Activated T-cell treated with anti-CD3 and anti-CD28 coated beads, Interleukin-2, amount 50 U/mL, for 1 hour (primary cell): ENCODE measurements at regions not wholly inside any gene's neighbourhood (a gene's known extent, or its start where the extent isn't known, plus 50 kb on each side); places are given as distances from the start of the nearest gene placed in this dataset.
"Not testable (repeated sequence)": the region's sequence is repeated elsewhere in the genome, so short reads cannot be mapped to it uniquely, and the experiment has no call there.

ENCODE experiments used
- DNase-seq: peaks from one replicate; pipeline ENCODE4 v3.0.0-alpha.2; 2020

GRCh38 chr7:69395061-69395714, 203.1 kb upstream of the AUTS2 start:
- no peak for DNase-seq

- no peak for DNase-seq
These were observed 199.3 kb upstream of the AUTS2 start for GRCh38 chr7:69398986-69399385.

DNA sequence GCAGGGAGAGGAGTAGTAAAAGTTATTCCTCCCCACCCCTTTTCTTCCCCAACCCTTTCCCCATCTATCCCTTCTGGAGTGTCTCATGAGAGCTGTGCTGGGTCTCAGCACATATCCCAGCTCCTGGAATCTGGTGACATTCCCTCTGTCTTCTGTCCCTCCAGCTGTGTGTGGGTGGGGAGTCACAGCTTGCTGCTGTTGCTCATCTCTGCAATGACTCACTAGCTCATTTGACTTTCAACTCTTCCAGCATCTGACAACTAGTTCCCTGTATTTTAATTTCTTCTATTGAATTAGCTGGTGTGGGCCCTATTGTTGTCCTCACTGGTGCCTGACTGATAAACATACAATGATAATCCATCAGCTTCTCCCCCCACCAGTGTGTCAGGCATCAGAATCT, 198.9 kb upstream of the AUTS2 start:
- no peak for DNase-seq

- no peak for DNase-seq
These were observed 195.6 kb upstream of the AUTS2 start for GRCh38 chr7:69402696-69403095.

- no peak for DNase-seq
These were observed 195.1 kb upstream of the AUTS2 start for GRCh38 chr7:69403169-69403568.

DNA sequence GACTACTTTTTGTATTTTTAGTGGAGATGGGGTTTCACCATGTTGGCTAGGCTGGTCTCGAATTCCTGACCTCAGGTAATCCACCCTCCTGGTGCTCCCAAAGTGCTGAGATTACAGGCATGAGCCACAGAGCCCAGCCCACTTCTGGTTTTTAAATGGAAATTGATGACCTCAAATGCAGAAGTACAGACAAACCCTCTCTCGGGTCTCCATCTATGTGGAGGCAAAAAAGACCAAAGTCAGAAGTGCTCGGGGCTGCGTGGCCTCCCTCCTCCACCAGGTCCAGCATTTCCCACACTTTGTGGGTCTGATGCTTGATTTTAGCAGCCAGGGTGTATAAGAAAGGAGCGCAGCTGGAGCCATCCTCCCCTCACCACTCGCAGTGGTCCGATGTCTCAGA, 187.3 kb upstream of the AUTS2 start:
- no peak for DNase-seq

GRCh38 chr7:69411466-69411865, 186.8 kb upstream of the AUTS2 start:
- DNase-seq, result no peak

DNA sequence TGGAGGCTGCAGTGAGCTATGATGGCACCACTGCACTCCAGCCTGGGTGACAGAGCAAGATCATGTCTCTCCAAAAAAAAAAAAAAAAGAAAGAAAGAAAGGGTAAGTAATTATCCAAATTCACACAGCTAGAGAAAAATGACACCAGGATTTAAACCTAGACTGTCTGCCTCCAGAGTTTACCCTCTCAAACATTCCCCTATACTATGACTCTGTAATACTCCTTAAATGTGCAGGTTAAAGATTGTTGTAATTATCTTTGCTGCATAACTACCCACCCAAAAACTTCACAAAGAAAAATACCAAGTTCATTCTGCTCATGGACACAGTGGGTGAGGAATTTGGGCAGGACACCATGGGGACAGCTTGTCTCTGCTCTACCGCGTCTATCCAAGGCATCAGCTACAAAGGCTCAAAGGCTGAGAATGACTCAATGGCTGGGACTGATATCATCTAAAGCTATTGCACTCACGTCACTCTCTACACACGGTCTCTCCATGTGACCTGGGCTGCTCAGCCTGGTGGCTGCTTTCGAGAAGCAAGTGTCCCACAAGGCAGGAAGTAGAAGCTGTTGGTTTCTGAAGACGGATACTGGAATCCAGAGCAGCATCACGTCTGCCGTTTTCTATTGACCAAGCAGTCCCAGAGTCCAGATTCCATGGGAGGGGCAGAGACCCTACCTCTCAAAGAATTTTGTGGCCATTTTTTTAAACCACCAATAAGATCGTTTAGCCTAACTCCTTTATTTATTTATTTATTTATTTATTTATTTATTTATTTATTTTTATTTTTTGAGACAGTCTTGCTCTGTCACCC, 185.7 kb upstream of the AUTS2 start:
- DNase-seq, result no peak

- DNase-seq, result no peak
These were observed 183.7 kb upstream of the AUTS2 start for GRCh38 chr7:69414555-69414954.

GRCh38 chr7:69418869-69419670, 179.2 kb upstream of the AUTS2 start:
- DNase-seq, result no peak

- no peak for DNase-seq
These were observed 178.3 kb upstream of the AUTS2 start for GRCh38 chr7:69419934-69420333.

DNA sequence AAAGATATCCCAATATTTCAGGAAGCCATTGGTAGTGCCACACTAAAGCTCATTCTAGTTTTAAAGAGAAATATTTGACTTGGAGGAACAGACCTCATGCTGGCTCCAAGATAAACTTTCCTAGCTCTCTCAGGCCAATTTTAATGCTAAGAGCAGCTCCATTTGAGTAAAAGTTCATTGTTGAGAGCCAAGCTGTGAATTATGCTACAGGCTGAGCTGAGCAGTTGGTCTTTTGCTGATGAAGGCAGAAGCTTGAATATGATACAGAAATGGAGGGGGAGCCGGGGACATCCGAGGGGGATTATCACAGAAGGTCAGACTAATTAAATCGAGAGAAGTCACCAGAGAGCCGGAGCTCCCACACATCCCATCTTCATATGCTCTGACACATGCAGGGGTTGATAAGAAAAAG, 175.7 kb upstream of the AUTS2 start:
- no peak for DNase-seq

DNA sequence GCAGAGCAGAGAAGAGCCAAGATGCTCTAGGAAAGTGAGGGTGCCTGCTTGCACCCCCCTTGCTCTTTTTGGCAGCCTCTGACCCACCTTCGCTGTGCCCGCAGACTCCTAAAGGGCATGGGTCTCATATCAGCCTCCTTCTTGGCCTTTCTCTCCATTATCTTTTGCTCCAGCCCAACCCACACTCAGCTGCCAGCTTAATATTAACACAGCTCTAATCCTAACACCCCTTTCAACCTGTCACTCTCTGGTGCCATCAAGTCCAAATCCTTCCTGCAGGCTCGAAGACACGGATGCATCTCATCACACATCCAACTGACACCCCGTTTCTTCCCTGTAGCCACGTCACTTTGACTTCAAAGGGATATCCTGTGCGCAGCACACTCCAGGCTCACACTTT, 171.6 kb upstream of the AUTS2 start:
- DNase-seq, result no peak

DNA sequence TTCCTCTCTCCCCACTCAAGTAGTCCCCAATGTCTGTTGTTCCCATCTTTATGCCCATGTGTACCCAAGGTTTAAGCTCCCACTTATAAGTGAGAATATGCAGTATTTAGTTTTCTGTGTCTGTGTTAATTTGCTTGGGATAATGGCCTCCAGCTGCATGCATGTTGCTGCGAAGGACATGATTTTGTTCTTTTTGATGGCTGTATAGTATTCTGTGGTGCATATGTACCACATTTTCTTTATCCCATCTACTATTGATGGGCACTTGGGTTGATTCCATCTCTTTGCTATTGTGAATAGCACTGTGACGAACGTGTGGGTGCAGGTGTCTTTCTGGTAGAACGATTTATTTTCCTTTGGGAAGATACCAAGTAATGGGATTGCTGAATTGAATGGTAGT, 170.2 kb upstream of the AUTS2 start:
- no peak for DNase-seq

- no peak for DNase-seq
These were observed 168.3 kb upstream of the AUTS2 start for GRCh38 chr7:69429911-69430383.

GRCh38 chr7:69430384-69431021, 167.8 kb upstream of the AUTS2 start:
- no peak for DNase-seq

GRCh38 chr7:69431626-69432025, 166.6 kb upstream of the AUTS2 start:
- DNase-seq, result no peak

DNA sequence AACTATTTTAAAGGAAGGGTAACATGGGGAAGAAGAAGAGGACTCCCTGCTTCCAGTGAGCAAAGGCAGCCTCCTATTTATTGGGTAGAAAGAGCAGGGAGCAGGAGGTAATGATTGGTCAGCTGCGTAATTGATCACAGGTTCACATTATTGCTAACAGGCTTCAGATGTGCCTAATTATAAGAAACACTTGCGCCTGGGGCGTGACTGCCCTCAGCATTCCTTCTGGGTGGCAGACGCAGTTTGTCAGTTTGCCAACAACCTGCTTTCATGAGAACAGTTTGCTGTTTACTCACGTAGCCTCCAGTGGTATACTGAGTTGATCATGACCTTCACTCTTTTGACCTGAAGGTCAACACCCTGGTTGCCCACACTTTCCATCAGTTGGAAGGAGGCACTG, 166.0 kb upstream of the AUTS2 start:
- DNase-seq, result not testable (repeated sequence)

DNA sequence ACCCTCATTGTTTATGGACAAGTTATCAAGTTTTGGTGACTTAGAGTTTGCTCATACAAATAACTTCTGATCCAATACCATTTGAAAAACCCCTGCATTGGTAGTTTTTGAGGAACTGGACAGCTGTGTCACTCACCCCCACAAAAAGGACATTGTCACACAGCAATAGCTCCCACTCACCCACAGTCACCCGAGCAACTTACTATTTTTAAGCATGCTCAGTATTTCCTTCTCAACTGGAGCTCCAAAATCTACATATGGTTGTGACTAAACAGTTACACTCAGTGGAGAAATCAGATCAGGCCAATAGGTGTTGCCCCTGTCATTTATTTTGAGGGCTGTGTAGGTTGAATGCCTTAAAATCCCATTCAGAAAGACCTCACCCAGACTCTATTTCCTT, 165.2 kb upstream of the AUTS2 start:
- DNase-seq, result no peak

- no peak for DNase-seq
These were observed 163.9 kb upstream of the AUTS2 start for GRCh38 chr7:69434398-69434815.

DNA sequence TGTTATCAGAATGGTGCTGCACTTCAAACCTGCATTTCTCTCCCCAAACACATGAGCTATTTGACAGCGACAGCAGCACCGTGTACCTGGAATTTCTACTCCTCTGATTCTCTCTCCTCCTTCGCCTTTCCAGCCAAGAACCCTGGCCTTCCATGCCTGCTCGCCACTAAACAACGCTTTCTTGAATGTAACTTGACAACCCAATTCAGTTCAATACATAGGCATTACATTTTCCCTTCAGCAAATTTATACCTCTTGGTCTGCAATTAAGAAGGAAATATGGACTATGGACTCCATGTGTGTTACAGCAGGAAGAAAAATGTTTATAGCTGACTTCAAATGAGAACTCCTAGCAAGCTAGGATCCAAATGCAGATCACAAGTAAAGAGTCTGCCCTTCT, 162.6 kb upstream of the AUTS2 start:
- DNase-seq, result no peak

GRCh38 chr7:69436946-69437345, 161.3 kb upstream of the AUTS2 start:
- DNase-seq, result no peak
